Activated CD4-positive, alpha-beta T cell treated with anti-CD3 and anti-CD28 coated beads, Interleukin-2, Interleukin-6, amounts not matched to agents 100 ng/mL and 50 ng/mL, durations not matched to agents 16 hours and 8 hours (primary cell): ENCODE measurements at regions not wholly inside any gene's neighbourhood (a gene's known extent, or its start where the extent isn't known, plus 50 kb on each side); places are given as distances from the start of the nearest gene placed in this dataset.
"Not testable (repeated sequence)": the region's sequence is repeated elsewhere in the genome, so short reads cannot be mapped to it uniquely, and the experiment has no call there.

Experiments used
- DNase-seq: peaks from one replicate; pipeline ENCODE4 v3.0.0-alpha.2; 2020

DNA sequence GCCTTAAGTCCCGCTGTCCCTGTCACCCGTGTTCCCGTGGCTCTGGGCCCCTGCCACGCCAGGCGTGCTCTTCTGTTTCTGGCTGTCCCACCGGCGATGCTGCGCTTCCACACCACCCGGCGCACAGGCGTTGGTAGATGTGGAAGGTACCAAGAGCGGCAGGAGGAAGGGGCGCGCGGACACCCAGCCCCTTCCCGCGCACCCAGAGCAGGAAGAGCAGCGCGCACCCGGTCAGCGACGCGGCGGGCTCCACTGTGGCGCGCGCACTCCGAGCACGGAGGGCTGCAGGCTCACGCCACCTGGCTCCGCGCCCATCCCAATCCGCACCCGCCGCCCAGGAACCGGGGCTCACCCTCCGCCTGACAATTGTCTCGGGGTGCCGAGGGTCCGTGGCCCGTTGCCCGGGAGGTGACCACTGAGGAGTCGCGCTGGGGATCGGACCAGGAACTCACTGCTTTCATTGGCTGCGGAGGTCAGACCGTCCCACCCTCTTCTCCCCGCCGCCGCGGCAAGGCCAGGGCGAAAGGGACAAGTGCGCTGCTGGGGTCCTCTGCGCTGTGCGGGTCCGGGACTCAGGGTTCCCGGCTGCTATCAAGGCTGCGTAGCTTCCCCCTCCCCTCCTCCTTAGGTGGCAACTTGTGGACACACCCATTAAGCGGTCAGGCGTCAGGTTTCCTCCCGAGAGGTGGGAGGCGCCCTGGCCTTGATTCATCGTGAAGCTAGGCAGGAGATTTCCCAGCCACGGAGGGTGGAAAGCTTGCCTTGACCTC is 121.6 kb upstream of the ZNF92 start:
- DNase-seq, result peak; percentile 40

DNA sequence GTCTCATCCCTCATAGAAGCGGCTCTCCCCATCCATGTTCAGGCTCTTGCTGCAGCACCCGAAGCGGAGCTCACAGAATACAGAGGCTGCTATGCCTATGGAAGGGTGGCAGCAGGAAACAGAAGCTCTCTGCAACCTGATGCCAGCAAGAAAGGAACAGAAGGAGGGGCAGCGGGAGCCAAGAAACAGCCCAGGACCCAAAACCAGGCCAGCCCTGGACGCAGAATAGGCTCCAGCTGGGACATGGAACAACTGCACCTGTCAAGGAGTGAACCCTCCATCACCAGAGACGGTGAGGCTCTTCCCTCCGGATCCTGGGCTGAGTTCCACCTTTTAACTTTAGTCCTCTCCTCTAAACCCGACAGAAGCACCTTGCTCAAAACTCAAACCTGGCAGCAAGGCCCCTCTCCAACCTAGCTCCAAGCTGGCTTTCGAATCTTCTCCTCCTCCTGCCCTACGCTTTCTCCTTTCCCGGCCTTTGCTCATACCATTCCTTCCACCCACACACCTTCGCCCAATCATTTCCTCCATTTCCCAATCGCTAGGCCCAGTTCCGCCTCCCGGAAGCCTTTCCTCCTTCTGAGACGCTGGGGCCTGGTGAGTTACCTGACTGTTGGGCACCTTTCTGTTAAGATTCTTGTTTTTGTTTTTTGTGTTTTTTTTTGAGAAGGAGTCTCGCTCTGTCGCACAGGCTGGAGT is 122.8 kb upstream of the ZNF92 start:
- DNase-seq, result no peak

- DNase-seq, result no peak
Measured at GRCh38 chr7:65250216-65250615, 123.4 kb upstream of the ZNF92 start.

GRCh38 chr7:65247491-65247890 is 126.2 kb upstream of the ZNF92 start:
- DNase-seq, result no peak

- no peak for DNase-seq
Measured at GRCh38 chr7:65239707-65240352, 133.8 kb upstream of the ZNF92 start.

GRCh38 chr7:65239324-65239706 is 134.3 kb upstream of the ZNF92 start:
- no peak for DNase-seq

DNA sequence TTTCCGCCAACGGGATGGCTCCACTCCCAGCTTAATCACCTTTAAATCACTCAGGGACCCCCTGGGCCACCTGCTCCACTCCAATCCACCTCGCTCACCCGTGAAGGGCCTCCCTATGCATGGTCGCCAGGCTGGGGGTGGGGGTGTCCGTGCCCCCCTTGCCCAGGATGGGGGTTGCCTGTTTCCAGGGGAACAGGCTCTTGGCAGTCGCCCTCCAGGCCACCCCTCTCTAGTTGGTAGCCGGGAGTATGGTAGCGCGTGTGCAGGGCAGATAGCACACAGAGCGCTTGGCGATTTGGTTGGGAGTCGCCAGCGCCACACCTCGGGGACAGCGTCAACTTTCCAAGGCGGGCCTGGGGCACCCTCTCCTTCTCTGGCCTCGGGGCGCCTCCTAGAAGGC is 134.9 kb upstream of the ZNF92 start:
- DNase-seq, result no peak

DNA sequence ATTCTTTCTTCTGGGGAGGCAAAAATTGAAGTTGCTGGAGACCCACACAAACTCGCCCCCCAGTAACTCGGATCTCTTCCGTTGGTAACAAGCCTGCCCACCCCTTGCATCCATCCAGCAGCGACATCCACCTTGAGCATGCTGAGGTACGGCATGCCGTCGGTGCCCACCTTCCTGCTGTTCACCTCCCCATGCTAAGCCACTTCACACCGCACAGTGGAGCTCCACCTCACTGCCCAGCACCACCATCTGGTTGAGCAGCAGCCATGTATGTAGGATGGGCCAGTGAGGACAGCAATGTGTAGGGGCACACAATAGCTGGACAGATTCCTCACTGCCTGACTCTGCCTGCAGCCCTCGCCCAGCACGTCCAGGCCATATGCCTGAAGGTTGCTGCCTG is 138.1 kb upstream of the ZNF92 start:
- DNase-seq, result no peak

DNA sequence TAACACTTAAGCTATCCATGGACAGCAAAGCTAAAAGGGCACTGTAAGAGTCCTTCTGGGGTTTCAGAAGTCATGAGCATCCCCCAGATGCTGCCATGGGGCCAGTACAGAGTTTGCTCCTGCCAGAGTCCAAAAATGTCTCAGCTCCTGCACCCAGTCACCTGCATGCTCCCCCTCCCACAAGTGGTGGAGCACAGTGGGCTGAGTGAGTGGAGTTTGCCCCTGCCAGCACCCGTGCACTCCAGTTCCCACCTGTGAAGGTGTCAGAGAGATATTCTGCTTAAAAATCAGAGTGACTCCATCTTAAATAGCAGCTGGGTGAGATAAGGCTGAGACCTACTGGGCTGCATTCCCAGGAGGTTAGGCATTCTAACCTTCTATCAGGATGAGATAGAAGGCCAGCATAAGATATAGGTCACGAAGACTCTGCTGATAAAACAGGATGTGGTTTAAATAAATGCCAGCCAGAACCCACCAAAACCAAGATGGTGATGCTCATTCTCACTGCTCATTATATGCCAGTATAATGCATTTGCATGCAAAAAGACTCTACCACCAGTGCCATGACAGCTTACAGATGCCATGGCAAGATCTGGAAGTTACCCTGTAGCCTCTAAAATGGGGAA is 140.1 kb upstream of the ZNF92 start:
- no peak for DNase-seq

- DNase-seq, result no peak
Measured at GRCh38 chr7:65230231-65230630, 143.4 kb upstream of the ZNF92 start.

GRCh38 chr7:65225422-65226006 is 148.1 kb upstream of the ZNF92 start:
- DNase-seq, result no peak

DNA sequence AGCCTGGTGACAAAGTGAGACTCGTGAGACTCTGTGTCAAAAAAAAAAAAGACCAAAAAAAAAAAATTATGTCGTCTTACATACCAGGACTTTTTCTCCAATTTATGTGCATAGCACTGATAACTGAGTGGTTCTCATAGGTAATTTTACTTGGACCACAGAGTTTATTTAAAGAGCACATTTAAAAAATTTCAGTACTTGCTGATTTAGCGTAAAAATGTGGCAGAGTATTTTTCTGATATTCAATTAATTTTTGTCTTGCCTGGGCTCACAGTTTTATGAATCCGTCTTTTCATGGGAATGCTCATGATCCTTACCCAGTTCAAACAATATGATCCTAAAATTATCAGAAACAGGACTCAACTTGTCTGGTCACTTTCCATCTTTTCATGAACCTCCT is 151.0 kb upstream of the ZNF92 start:
- no peak for DNase-seq

DNA sequence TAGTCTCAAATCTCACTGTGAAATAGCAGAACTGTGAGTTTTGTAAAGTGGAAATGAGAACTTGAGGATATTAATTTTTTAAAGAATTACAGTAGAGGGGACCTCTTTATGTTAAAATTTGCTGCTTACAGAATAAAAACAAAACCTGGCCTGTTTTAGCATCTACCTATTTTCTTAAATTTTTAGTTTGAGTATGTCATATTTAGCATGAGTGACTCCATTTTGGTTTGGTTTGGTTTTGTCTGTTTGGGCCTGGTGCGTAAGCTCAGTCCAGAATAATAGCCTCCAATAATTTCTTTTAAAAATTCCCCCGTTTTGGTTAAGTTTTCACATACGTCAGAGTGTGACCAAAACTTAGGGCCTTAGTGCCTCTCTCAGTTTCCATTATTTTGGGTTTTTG is 152.0 kb upstream of the ZNF92 start:
- no peak for DNase-seq

GRCh38 chr7:65219623-65220022 is 154.0 kb upstream of the ZNF92 start:
- DNase-seq, result no peak

DNA sequence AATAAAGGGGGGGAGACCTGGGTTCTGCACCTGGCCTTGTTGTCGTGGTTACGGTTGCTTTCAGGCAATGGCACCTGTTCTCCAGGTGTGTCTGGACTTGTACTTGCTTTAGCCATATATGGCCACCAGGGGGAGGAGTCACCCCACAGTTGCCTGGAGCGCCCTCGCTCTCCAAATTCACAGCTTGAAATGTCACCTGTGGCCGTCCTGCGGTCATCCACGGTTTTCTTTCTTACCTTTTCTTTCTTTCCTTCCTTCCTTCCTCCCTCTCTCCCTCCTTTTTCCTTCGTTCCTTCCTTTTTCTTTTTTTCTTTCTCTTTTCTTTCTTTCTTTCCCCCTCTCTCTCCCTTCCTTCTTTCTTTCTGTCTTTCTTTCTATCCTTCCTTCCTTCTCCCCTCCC is 157.2 kb upstream of the ZNF92 start:
- peak; percentile 70 for DNase-seq

- DNase-seq, result not testable (repeated sequence)
Measured at GRCh38 chr7:65213260-65213659, 160.4 kb upstream of the ZNF92 start.

- DNase-seq, result not testable (repeated sequence)
Measured at GRCh38 chr7:65199221-65199620, 174.4 kb upstream of the ZNF92 start.

DNA sequence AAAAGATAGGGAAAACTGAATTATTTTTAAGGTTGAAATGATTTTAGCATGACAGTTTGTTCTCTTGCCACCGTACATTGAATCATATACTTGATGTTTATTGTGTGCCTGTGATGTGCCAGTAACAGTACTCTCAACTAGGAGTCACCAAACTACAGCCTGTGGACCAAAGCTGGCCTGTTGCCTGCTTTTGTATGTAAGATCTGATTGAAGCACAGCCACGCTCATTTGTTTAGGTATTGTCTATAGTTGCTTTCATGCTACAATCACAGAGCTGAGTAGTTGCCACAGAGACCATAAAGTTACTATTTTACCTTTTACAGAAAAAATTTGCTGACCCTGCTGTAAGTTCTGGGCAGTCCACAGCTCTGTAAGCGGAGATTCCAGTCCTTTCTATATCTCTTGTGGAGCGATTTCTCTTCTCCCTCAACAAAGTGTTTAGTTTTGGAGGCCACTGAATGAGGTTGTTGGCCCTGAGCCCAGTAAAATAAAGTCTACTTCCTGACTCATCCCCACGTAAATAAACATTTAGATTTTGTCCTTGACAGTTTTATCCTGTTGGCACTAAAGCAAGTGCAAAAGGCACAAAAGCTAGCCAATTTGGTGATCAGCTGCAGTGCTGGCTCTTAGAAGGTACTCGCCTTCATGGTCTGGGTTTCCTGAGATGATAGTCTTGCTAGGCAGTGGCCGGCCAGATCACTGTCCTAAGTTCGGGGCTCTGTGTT is 180.2 kb upstream of the ZNF92 start:
- DNase-seq, result not testable (repeated sequence)

- not testable (repeated sequence) for DNase-seq
Measured at GRCh38 chr7:65177041-65177440, 170.6 kb upstream of the ERV3-1 start.

DNA sequence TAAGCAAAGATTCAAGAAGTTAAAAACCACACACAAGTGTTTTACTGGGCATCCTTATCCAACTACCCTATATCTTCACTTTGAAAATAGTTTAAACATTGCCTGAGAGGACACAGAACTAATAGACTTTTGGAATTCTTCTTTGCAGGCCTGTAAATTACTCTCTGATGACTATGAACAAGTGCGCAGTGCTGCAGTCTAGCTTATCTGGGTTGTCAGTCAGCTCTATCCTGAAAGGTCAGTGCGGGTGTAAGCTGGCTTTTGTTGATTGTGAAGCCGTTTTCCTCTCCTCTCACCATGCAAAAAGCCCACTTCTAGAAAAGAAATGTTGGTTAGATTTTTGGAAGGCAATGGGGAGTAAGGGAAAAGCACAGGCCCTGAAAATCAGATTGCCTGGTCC is 143.6 kb upstream of the ERV3-1 start:
- not testable (repeated sequence) for DNase-seq

GRCh38 chr7:65146118-65146914 is 139.8 kb upstream of the ERV3-1 start:
- not testable (repeated sequence) for DNase-seq

DNA sequence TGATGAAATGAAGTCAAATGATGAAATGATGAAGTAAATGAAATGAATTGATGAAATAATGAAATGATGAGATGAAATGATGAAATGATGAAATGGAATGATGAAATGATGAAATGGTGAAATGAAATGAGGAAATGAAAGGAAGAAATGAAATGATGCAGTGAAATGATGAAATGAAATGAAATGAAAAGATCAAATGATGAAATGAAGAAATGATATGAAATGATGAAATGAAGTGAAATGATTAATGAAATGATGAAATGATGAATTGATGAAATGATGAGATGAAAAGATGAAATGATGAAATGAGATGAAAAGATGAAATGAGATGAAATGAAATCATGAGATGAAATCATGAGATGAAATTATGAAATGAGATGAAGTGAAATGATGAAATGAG is 139.2 kb upstream of the ERV3-1 start:
- DNase-seq, result not testable (repeated sequence)
